Brain pericyte (primary cell): ENCODE measurements at regions not wholly inside any gene's neighbourhood (a gene's known extent, or its start where the extent isn't known, plus 50 kb on each side); places are given as distances from the start of the nearest gene placed in this dataset.

Experiments used
- DNase-seq: peaks from one replicate; pipeline ENCODE4 v3.0.0-alpha.2; 2012; ENCODE audit warnings: low read depth, low spot score

- DNase-seq = peak; percentile 39
Observed at GRCh38 chr3:107064405-107065060, 312.7 kb upstream of the CCDC54 start.

DNA sequence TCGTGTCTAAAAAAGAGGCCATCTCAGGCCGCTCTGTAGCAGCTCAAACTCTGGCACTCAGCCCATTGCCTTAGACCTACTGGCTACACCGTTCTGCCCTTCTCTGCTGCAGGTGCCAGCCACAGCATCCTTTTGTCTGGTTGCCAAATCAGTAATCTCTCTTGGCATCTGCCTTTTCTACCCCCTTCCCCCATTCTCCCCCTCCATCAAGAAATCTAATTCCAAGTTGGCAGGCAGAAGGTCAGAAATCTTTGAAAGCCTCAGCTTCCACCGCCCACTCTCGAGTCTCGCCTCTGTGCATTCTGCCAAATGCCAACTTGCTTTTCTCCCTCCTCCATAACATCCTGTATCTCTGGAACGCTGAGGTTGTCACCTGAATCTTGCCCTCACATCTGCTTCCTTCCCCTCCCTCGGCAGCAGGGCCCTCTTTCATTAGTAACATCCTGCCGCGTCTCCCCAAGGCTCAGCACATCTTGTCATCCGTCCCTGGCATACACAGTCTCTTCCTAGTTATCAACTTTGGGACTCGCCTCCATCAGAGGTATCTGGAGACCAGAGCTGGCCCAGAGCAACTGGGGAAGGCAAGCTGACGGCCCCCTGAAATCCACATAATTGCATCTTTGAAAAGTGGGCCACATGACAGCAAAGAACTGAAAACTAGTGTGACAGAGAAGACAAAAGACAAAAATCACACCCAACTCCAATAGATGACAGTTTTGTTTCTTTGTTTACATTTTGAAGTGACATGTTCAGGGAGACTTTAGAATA lies 312.0 kb upstream of the CCDC54 start:
- no peak for DNase-seq

- DNase-seq = no peak
Observed at GRCh38 chr3:107067421-107067820, 309.8 kb upstream of the CCDC54 start.

- peak; percentile 44 for DNase-seq
Observed at GRCh38 chr3:107068980-107069379, 308.3 kb upstream of the CCDC54 start.

- DNase-seq = no peak
Observed at GRCh38 chr3:107076946-107077345, 300.3 kb upstream of the CCDC54 start.

DNA sequence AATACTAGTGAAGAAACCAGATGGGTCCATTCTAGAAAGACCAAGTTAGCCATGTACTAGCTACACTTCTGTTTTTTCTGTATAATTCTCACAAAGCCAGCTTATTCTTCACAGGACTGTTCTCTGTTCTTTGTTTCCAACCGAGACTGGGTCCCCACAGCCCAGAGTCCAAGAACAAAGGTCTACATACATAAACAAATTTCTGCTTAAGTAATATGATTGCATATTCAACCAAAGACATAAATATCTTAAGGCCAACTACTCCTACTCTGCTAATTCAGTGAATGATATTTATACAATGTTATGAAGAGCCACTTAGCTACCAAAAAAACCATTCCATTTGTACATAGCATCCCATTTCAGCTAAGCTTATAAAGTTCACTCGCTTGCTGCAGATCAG lies 299.8 kb upstream of the CCDC54 start:
- no peak for DNase-seq

GRCh38 chr3:107082527-107082926 lies 294.7 kb upstream of the CCDC54 start:
- no peak for DNase-seq

DNA sequence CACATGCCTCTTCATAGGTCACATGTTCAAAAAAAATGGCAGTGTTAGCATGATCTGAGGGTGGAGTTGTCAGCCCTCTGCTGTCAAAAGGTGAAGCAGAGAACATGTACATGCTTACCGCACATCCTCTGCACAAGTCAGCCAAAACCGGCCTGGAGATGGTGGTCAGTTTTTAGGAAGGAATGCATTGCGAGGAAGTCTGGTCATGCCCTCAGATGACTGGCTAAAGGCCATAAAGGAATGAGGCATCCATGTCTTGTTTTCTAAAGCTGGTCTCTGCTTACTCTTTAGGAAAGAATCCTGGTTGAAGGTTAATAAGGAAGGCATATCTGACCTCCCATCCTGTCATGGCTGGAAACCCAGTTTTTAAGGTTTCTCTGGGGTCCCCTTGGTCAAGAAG lies 292.0 kb upstream of the CCDC54 start:
- DNase-seq = no peak

DNA sequence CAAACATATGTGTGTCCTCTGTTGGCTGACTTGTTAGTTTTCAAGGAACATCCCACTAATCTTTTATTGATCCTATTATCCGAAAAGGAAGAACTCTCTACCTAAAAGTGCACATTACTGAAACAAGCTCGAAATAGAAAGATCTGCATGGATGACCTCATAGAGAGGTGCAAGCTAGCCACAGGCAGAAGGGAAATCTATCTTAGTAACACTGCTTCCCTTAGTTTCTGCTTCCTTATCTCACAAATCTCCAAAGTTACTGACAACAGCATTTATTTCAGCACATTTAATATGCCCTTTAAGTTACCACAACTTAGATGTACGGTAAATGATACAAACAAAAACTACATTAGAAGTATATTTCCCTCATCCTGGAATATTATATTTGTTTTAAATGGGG lies 285.1 kb upstream of the CCDC54 start:
- no peak for DNase-seq

- no peak for DNase-seq
Observed at GRCh38 chr3:107098864-107099263, 278.4 kb upstream of the CCDC54 start.

- DNase-seq = no peak
Observed at GRCh38 chr3:107100137-107100536, 277.1 kb upstream of the CCDC54 start.

- no peak for DNase-seq
Observed at GRCh38 chr3:107100573-107100972, 276.7 kb upstream of the CCDC54 start.

DNA sequence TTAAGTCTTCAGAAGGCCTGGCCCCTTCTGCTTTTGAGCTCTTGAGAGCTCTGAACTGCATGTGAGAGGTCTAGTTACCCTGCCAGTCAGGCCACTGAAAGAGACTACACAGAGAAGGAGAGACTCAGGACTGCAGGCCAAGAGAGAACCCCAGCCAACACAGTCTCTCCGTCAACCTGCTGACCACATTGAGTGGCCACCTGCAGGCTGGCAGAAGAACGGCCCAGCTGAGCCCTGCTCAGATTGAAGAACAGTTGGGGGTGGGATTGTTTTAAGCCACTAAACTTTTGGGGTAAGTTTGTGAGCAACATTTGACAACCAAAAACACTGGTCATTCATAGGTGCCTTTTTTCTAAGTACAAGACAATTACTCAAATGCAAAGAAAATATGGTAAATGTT lies 273.5 kb upstream of the CCDC54 start:
- DNase-seq = no peak

GRCh38 chr3:107106316-107106715 lies 270.9 kb upstream of the CCDC54 start:
- no peak for DNase-seq

DNA sequence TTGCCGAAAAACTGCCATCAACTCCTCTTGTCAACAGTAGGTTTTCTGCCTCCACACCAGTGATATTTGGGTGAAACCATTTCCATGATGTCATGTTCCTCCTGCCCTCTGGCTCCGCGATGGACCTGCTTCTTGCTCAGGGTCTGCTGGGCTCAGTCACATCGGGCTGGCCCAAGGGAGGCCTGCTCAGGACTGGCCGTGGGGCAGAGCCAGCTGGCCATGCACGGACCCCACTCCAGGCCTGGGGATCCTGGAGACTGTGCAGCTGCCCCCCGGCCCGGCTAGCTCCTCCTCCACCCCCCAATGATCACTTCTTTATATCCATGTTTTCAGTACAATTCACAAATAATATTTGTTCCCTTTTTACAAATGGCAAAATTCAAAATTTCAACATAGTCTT lies 270.3 kb upstream of the CCDC54 start:
- no peak for DNase-seq

DNA sequence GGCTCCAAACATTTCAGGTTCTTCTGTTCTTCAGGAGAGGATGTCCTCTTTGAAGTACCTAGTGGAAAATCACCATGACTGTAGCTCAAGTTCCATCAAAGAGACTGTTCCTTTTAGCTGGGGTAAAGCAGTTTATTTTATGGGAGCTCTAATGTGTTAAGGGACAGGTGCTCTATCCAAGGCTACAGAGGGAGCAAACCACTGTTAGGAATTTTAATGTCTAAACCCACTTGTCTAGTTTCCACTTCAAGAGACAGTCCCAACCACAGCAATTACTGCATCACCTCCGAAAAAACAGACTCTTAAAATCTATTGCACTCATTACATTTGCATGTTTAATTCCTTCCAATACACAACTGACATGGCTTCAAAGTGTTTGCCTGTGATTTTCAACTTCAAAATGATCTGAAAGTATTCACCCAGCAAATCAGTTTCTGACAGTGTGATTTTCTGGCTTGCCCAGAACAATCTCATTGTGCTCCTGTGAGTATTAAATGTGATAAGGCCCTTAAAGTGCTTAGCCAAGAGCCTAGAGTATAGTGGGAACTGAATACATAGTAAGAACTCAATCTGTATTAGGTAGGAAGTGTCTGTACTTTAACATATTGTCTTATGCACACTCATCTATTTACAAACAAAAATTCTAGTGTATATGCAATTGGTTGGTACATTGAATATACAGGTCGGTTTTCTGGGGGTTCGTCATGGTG lies 266.5 kb upstream of the CCDC54 start:
- DNase-seq = no peak

DNA sequence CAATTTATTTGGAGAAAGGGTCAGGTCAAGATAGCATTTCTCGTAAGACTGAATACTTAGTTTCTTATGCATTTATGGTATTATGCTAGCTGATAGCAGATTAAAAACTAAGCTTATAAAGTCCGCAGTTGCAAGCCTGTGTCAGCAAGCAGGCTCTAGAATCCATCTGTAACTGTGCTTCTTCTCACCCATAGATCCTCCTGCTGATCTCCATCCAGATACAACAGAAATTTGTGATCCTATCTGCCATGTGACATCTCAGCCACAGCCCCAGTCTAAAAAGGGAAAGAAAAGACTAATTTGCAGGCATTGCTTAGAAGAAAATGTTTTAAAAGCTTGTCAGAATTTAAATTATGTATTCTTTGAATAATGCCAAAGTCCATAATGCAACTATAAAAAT lies 265.4 kb upstream of the CCDC54 start:
- DNase-seq = no peak

DNA sequence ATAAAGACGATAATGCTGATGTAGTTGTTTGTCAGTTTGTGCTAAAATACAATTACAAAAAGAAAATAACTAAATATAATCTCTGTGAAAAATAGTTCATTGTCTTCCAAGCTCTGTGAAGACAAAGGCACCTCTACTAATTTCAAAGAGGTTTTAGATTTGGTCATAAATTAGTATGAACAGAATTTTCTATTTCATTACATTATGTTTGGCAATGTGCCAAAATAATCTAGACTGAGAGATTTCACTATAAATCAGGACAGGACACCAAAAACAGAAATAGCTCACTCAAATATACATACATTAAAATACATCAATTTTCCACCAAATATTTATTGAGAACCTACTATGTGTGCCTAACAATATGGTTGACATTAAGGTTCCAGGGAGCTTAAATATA lies 264.9 kb upstream of the CCDC54 start:
- DNase-seq = no peak

DNA sequence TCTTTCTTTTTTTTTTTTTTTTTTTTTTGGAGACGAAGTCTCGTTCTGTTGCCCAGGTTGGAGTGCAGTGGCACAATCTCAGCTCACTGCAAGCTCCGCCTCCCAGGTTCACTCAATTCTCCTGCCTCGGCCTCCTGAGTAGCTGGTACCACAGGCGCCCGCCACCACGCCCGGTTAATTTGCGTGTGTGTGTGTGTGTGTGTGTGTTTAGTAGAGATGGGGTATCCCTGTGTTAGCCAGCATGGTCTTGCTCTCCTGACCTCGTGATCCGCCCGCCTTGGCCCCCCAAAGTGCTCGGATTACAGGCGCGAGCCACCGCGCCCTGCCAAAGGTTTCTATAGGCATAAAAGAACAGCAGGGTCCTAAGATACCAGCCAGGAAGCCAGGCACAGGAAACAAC lies 261.0 kb upstream of the CCDC54 start:
- DNase-seq = no peak

- DNase-seq = no peak
Observed at GRCh38 chr3:107117156-107117555, 260.1 kb upstream of the CCDC54 start.

DNA sequence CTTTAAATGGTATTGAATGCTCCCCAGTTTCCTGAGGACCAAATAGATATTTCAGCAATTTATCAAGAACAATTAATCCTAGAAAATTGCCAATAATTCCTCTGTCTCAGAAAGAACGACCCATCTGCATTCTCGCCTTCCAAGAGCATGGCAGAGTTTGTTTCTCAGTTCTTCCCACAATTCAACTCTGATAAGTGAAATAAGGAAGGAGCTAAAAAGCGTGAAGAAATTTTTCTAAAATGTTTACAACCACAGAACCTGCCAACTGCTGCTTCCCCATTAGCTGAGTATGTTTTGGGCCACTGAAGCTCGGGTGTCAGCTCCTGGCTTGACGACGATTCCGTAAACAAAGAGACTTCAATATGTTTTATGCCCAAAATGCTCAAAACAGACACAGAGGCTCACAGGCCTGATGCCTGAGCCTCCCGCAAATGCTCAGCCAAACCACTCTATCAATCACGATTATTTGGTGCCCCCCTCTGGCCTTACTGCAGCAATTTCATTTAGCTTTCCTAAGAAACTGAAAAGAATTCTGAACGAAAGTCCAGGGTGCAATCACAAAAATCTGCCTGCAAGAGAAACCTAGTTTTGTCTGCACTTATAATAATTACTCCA lies 259.2 kb upstream of the CCDC54 start:
- DNase-seq = peak; percentile 31

DNA sequence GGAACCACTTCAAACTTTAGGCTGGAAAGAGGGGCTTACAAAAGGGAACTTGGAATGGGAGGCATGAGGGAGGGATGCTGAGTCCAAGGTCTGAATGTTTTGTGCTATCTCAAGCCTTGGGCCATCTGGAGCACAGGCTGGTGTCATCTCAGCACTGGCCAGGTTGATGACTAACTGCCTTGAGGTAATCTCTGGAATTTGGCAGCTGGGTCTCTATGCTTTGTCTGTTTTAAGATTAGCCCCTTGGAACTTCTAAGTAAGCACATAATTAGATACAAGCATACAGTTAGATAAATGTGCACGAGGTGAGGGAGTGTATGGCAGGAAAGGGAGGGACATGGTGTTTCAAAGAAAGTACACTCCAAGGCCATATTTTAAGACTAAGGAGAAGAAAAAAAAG lies 252.4 kb upstream of the CCDC54 start:
- no peak for DNase-seq
